Liver (tissue), 7 donors: ENCODE measurements at regions not wholly inside any gene's neighbourhood (a gene's known extent, or its start where the extent isn't known, plus 50 kb on each side); places are given as distances from the start of the nearest gene placed in this dataset.

Experiments
- DNase-seq: peaks from one replicate; pipeline ENCODE4 v3.0.0-alpha.2; 2017; ENCODE audit warnings: low spot score
- H3K27ac ChIP-seq, 2 donors: one replicate each; pipeline ENCODE4 v1.7.0; 2013; ENCODE audit warnings: inconsistent platforms in 2 of 2, low read length in 2 of 2, control low read depth in 1 of 2, low read depth in 1 of 2, mild to moderate bottlenecking in 1 of 2
- H3K27me3 ChIP-seq, 4 donors: one replicate each; pipeline versions ENCODE4 v1.6.1 to v1.7.0; 2013; ENCODE audit warnings: low read length in 3 of 4, inconsistent platforms in 1 of 4, mild to moderate bottlenecking in 1 of 4, moderate library complexity in 1 of 4; ENCODE audit not compliant: control insufficient read depth in 4 of 4, insufficient read depth in 4 of 4
- H3K36me3 ChIP-seq, 4 donors: one replicate each; pipeline versions ENCODE4 v1.6.1 to v1.7.0; 2013; ENCODE audit warnings: low read length in 3 of 4, mild to moderate bottlenecking in 3 of 4, low read depth in 1 of 4, moderate library complexity in 1 of 4; ENCODE audit not compliant: control insufficient read depth in 4 of 4, insufficient read depth in 3 of 4
- H3K4me1 ChIP-seq, 4 donors: one replicate each; pipeline versions ENCODE4 v1.6.1 to v1.7.0; 2013; ENCODE audit warnings: low read length in 3 of 4, mild to moderate bottlenecking in 3 of 4, moderate library complexity in 1 of 4; ENCODE audit not compliant: control insufficient read depth in 4 of 4, insufficient read depth in 4 of 4
- H3K4me3 ChIP-seq, 3 donors: one replicate each; pipeline versions ENCODE4 v1.6.1 to v1.7.0; 2013; ENCODE audit warnings: low read length in 3 of 3, control low read depth in 1 of 3, low read depth in 1 of 3, mild to moderate bottlenecking in 1 of 3
- H3K9ac ChIP-seq, 2 donors: one replicate each; pipeline ENCODE4 v1.7.0; 2013; ENCODE audit warnings: low read length in 2 of 2, mild to moderate bottlenecking in 2 of 2, moderate library complexity in 2 of 2, control low read depth in 1 of 2, low read depth in 1 of 2
- H3K9me3 ChIP-seq, 4 donors: one replicate each; pipeline versions ENCODE4 v1.6.1 to v1.7.0; 2013; ENCODE audit warnings: low read length in 3 of 4; ENCODE audit not compliant: control insufficient read depth in 4 of 4
- FOXA1 ChIP-seq: IDR thresholded peaks from 2 replicates; pipeline ENCODE4 v1.6.1; 2016; ENCODE audit warnings: antibody characterized with exemption
- GABPA ChIP-seq, 2 donors: IDR thresholded peaks in 1 of 2; conservative IDR thresholded peaks in 1 of 2; 2 replicates each; pipeline ENCODE4 v1.6.1; 2016; ENCODE audit warnings: antibody characterized with exemption in 2 of 2, mild to moderate bottlenecking in 1 of 2, moderate library complexity in 1 of 2
- HNF4A ChIP-seq, 2 donors: conservative IDR thresholded peaks; 2 replicates each; pipeline ENCODE4 v1.6.1; 2016; ENCODE audit warnings: antibody characterized with exemption in 2 of 2, mild to moderate bottlenecking in 2 of 2
- HNF4G ChIP-seq: IDR thresholded peaks from 2 replicates; pipeline ENCODE4 v1.6.1; 2016; ENCODE audit warnings: antibody characterized with exemption
- JUND ChIP-seq, 2 donors: IDR thresholded peaks; 2 replicates each; pipeline ENCODE4 v1.6.1; 2016; ENCODE audit warnings: antibody characterized with exemption in 2 of 2
- MAX ChIP-seq: IDR thresholded peaks from 2 replicates; pipeline ENCODE4 v1.6.1; 2016; ENCODE audit warnings: antibody characterized with exemption
- NR2F2 ChIP-seq: IDR thresholded peaks from 2 replicates; pipeline ENCODE4 v1.6.1; 2016; ENCODE audit warnings: antibody characterized with exemption
- REST ChIP-seq: IDR thresholded peaks from 2 replicates; pipeline ENCODE4 v1.6.1; 2016; ENCODE audit warnings: antibody characterized with exemption, mild to moderate bottlenecking
- SP1 ChIP-seq: IDR thresholded peaks from 2 replicates; pipeline ENCODE4 v1.6.1; 2018; ENCODE audit warnings: antibody characterized with exemption, mild to moderate bottlenecking
- YY1 ChIP-seq: IDR thresholded peaks from 2 replicates; pipeline ENCODE4 v1.6.1; 2016; ENCODE audit warnings: antibody characterized with exemption, mild to moderate bottlenecking
- ZBTB33 ChIP-seq: IDR thresholded peaks from 2 replicates; pipeline ENCODE4 v1.6.1; 2016; ENCODE audit warnings: antibody characterized with exemption
- WGBS: extraction: QIAGEN DNeasy Blood & Tissue Kit; methylation state at CpG from one replicate; pipeline ENCODE4 v1.1.7; 2013; 5-methylcytosine and 5-hydroxymethylcytosine counted together
- donor health status: healthy.
- donor health status: healthy.
- donor health status: healthy.
- donor health status: healthy.

GRCh38 chr14:56896231-56896630 lies 86.0 kb upstream of the OTX2 start:
- WGBS: 87% methylated on average over 2 of the region's 2 CpGs
- Histone ChIP-seq H3K9ac (no peak overlapping the region), H3K27ac (no peak overlapping the region), H3K4me1 (no peaks in the 10 kb centered on the region), H3K27me3 (peaks cover 0 to 2% (median 0%) of the 10 kb centered on the region in 4 donors), H3K36me3 (no peaks in the 10 kb centered on the region), H3K9me3 (no peaks in the 10 kb centered on the region), H3K4me3 (no peak overlapping the region)
- no peak for TF ChIP-seq SP1
- TF ChIP-seq NR2F2: no peak
- no peak for TF ChIP-seq ZBTB33
- no peak for TF ChIP-seq FOXA1
- TF ChIP-seq JUND (IDR thresholded peaks at IDR 0.05): no peak
- TF ChIP-seq MAX: no peak
- DNase-seq: no peak

GRCh38 chr14:56895154-56895553 lies 84.9 kb upstream of the OTX2 start:
- WGBS: 49% methylated on average over 5 of the region's 5 CpGs
- no peak for TF ChIP-seq FOXA1
- TF ChIP-seq REST: no peak
- TF ChIP-seq HNF4A (conservative IDR thresholded peaks at IDR 0.05): no peak
- TF ChIP-seq ZBTB33: no peak
- no peak for TF ChIP-seq YY1
- TF ChIP-seq GABPA (IDR thresholded peaks at IDR 0.05 in 1 of 2, conservative IDR thresholded peaks at IDR 0.05 in 1 of 2): no peak
- no peak for TF ChIP-seq NR2F2
- no peak for TF ChIP-seq HNF4G
- TF ChIP-seq MAX: no peak
- DNase-seq: no peak
- no peak overlapping the region for H3K9ac ChIP-seq
- no peaks in the 10 kb centered on the region for H3K9me3 ChIP-seq
- H3K4me3 ChIP-seq: no peak overlapping the region
- no peaks in the 10 kb centered on the region for H3K4me1 ChIP-seq
- peaks cover 0 to 2% (median 0%) of the 10 kb centered on the region in 4 donors for H3K27me3 ChIP-seq
- H3K36me3 ChIP-seq: no peaks in the 10 kb centered on the region
- H3K27ac ChIP-seq: no peak overlapping the region
